PFSK-1 (cell line): ENCODE measurements at regions not wholly inside any gene's neighbourhood (a gene's known extent, or its start where the extent isn't known, plus 50 kb on each side); places are given as distances from the start of the nearest gene placed in this dataset.

Experiments used
- POLR2AphosphoS5 ChIP-seq: IDR thresholded peaks from 2 replicates; pipeline ENCODE4 v1.6.1; 2012; ENCODE audit warnings: low read depth, mild to moderate bottlenecking, control low read depth, low read length, moderate library complexity
- REST ChIP-seq, 2 experiments: IDR thresholded peaks; 2 replicates each; pipeline versions ENCODE4 v1.6.1 to v1.8.0; 2011 to 2012; ENCODE audit warnings: low read depth in 2 of 2, low read length in 2 of 2, control low read depth in 1 of 2, inconsistent platforms in 1 of 2, mild to moderate bottlenecking in 1 of 2, moderate library complexity in 1 of 2; ENCODE audit not compliant: insufficient read depth in 1 of 2
- SIN3A ChIP-seq: IDR thresholded peaks from 2 replicates; pipeline ENCODE4 v1.6.1; 2012; ENCODE audit warnings: mild to moderate bottlenecking, low read length, moderate library complexity, borderline replicate concordance; ENCODE audit not compliant: insufficient read depth

GRCh38 chr12:16688200-16688599 lies 82.2 kb upstream of the LMO3 start:
- no peak for TF ChIP-seq SIN3A
- no peak for TF ChIP-seq POLR2AphosphoS5
- TF ChIP-seq REST (IDR thresholded peaks at IDR 0.05; ENCODE audit: insufficient read depth in 1 of 2, low read depth in 2 of 2, low read length in 2 of 2): no peak
